NCI-H1436 treated with DMSO at 0.1 percent for 48 hours (cell line): ENCODE measurements at regions not wholly inside any gene's neighbourhood (a gene's known extent, or its start where the extent isn't known, plus 50 kb on each side); places are given as distances from the start of the nearest gene placed in this dataset.
"Not testable (repeated sequence)": the region's sequence is repeated elsewhere in the genome, so short reads cannot be mapped to it uniquely, and the experiment has no call there.

ENCODE experiments used
- DNase-seq: peaks from one replicate; lab custom pipeline; 2025; lab: John Stamatoyannopoulos, UW

DNA sequence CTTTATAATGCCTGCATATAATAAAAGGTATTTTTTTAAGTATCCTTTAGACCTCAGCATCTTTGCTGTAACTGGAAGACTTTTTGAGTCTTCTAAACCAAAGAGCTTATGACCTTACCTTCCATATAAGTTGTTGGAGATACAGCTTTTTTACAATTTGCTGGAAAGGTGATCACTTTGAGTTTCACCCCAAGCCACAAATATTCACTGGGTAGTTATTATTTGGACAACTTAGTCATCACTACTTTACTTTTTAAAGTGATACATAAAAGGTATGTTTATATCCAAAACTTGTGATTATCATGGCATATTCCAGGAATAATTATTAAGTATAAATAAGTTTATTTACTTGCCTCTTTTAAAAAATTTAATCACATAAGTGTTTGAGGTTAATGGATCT lies 246.7 kb upstream of the NRIP1 start:
- no peak for DNase-seq

GRCh38 chr21:15317034-15317433 lies 252.2 kb upstream of the NRIP1 start:
- DNase-seq, result not testable (repeated sequence)

DNA sequence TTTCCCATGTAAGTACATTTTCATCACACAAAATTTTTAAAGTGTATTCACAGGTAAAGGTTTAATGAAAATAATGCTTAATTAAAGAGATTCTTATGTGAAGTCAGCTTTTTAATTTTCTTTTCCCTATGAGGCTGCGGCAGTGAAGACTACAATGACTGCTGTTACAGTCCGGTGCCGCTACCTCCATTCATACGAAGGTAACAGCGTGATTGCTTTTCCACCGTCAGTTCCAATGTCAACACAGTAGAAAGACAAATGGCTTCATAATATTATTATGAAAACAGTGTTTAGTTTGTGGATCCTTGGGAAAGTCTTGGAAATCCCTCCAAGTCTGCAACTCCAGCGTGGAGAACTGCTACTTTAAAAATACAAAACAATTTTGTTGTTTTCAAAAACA lies 254.9 kb upstream of the NRIP1 start:
- no peak for DNase-seq

GRCh38 chr21:15324542-15324941 lies 259.7 kb upstream of the NRIP1 start:
- DNase-seq, result no peak

DNA sequence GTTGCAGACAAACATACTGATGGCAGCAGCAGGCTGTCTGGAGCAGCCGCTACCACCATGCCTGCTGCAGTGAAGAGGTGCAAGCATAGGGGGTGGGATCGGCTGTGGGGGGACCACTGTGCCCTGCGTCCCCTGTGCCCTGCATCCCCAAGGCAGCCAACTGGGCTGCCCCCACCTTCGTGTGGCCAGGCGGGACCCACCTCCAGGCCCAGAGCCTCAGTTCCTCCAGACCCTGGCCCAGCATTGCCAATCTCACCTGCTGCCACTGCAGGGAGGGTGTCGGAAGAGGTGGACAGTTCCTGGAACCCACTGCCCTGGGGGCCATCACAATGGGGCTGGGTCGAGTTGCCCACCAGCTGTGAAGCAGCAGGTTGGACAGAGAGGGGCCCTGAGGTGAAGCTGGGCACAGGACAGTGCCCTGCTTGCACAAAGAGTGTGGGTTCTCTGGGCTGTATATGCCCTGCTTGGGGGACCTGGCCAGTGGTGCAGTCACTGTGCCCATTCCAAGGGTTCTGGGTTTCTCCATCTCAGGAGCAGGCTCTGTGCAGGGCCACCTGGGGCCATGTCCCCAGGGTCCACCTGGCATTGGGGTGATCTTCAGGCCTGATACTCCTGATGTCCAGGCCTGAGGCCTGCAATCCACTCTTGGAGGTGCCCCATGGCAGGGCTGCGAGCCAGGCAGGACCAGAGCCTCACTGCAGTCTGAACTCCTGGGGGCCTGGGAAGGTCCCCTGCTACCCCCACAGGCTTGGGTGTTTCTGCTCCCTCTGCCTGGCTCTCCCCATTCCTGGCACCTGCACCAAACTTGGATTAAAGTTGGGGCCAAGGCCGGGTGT lies 261.4 kb upstream of the NRIP1 start:
- no peak for DNase-seq

DNA sequence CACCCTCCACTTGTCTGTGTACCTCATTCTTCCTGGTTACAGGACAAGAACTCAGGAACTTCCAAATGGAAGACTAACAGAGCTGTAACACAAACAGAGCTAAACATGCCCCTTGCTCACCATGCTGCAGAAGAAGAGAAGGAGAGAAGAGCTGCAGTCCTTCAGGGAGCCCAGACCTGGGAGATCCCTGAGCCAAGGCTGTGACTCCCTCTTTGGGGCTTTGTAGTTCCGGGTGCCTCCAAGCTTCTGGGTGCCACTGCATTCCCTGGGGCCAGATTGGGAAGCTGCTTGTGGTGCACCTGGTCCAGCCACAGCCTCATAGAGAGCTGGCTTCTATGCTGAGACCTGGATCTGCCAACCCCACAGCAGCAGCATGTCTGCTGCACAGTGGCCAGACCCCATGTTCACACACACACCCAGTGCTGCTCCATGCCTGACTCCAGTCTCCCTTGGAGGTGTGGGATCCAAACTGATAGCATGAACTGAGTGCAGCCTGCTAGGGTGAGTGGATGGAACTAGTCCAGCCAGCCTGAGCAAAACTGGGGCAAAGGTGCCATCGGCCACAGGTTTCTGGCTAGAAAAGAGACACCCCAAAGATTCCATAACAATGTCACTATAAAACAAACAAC lies 263.0 kb upstream of the NRIP1 start:
- DNase-seq, result no peak

GRCh38 chr21:15329191-15329590 lies 264.4 kb upstream of the NRIP1 start:
- no peak for DNase-seq

GRCh38 chr21:15330872-15331271 lies 266.1 kb upstream of the NRIP1 start:
- DNase-seq, result no peak

- DNase-seq, result no peak
These were observed 267.8 kb upstream of the NRIP1 start for GRCh38 chr21:15332572-15332971.

DNA sequence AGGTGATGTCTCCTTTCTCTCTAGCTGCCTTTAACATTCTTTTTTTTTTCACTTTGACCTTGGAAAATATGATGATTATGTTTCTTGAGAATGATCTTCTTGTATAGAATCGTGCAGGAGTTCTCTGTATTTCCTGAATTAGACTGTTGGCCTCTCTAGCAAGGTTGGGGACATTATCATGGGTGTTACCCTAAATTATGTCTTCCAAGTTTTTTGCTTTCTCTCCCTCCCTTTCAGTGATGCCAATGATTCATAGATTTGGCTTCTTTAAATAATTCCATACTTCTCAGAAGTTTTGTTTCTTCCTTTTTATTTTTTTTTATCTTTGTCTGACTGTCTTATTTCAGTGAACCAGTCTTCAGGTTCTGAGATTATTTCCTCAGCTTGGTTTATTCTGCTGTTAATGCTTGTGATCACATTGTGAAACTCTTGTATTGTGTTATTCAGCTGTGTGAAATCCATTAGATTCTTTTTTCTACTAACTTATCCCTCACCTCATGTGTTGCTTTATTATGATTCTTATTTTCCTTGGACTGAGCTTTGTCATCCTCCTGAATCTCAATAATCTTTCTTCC lies 268.4 kb upstream of the NRIP1 start:
- DNase-seq, result no peak

GRCh38 chr21:15333951-15334350 lies 269.2 kb upstream of the NRIP1 start:
- no peak for DNase-seq

DNA sequence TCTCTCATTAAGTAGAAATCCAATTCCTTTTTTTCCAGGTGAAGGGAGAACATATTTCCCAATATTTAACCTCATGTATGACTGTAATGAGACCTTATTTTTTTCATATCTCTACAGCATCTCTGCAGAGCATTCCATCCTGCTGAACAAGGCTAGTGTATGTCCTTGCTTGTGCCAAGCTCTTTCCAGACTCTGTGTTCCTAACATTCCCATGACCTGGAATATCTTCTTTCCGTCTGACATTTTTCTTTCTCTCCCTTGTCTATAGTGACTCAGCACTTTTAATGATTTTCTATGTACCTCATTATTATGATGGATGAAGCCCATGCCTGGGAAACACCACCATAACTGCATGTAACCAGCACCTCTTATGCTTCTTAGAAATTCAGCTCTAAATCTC lies 278.3 kb upstream of the NRIP1 start:
- no peak for DNase-seq

- DNase-seq, result no peak
These were observed 287.2 kb upstream of the NRIP1 start for GRCh38 chr21:15352009-15352408.

GRCh38 chr21:15353546-15353945 lies 288.7 kb upstream of the NRIP1 start:
- no peak for DNase-seq

GRCh38 chr21:15354516-15354915 lies 289.7 kb upstream of the NRIP1 start:
- DNase-seq, result no peak

DNA sequence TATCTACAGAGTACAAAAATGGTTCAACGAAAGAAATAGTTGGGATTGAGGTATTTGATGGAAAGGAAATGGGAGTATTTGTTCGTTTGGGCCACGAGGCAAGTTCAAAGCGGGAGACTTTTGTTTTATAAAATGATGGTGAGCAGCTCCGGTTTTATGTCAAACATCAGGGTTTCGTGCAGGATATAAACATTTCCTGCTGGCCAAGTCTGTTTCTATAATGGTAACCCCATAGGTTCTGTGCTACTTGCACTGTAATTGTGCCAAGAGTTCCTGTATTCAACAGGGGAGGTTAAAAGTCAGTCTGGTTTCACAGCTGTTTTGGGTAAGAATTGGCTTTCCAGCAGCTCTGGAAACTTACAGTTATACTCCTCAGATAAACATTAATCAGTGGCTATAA lies 290.3 kb upstream of the NRIP1 start:
- DNase-seq, result no peak

DNA sequence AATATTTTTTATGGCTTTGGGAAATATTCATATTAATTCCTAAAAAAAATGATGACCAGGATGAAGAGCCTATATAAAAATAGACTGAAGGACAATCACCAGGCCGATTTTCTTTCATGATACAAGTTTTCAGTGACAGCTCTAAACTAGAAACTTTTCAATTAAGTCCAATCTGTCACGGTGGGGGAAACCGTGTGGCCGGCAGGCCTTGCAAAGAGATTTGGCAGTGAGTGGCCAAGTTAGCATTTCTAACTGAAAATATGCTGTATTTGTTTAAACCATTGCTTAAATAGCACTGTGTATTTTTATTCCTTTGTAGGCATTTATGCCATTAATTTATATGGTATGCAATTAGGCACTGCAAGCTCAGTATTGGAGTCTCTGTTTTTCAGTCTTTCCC lies 294.5 kb upstream of the NRIP1 start:
- no peak for DNase-seq

GRCh38 chr21:15362458-15362857 lies 297.7 kb upstream of the NRIP1 start:
- no peak for DNase-seq

DNA sequence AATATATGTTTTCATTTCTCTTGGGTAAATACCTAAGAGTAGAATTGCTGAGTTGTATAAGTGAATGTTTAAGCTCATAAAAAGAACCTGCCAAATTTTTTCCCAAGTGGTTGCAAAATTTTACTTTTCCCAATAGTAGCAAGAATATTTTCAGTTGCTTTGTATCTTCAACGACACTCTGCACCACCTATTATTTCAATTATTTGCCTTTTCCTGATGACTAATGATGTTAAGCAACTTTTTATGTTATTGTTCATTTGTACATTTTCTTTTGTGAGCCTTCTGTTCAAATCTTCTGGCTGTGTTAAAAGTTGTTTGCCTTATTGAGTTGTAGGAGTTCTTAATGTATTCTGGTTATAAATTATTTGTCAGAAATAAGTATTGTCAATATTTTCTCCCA lies 299.1 kb upstream of the NRIP1 start:
- DNase-seq, result no peak

DNA sequence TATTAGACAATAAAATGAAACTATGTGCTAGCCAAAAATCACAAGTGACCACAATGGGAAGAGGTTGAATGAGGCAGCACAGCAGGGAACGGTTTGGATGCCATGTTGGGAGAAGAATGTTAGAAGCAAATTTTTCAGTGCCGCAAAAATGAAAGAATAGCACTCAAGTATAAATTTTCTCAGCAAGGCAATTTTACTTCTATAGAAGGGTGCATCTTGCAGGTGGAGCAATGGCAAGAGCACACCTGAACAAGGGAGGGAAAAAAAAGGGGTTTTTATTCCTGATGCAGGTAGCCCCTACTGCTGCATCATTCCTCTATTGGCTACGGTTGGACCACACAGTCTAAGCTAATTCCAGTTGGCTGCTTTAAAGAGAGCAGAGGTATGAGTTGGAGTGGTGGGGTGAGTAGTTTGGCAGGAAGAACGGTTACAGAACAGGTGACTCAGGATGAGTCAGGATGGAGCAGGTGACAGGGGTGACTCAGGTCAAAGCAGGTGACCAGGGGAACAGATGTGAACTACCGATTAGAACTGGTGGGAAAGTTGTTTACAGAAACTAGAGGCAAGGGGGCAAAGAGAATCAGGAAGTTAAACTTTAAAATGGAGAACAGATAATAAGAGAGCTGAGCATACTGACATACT lies 301.1 kb upstream of the NRIP1 start:
- DNase-seq, result no peak

GRCh38 chr21:15366555-15366954 lies 301.8 kb upstream of the NRIP1 start:
- DNase-seq, result no peak

- DNase-seq, result no peak
These were observed 302.3 kb upstream of the NRIP1 start for GRCh38 chr21:15367061-15367626.
